AG04449 (cell line): ENCODE measurements at regions not wholly inside any gene's neighbourhood (a gene's known extent, or its start where the extent isn't known, plus 50 kb on each side); places are given as distances from the start of the nearest gene placed in this dataset.

Experiments
- CTCF ChIA-PET: fragments of 350-600 bp; formaldehyde crosslinking; extraction: SDS; loops from one replicate; lab custom pipeline; 2021; ENCODE audit warnings: antibody characterized with exemption; lab: Yijun Ruan, JAX
- POLR2A ChIA-PET: fragments of 400-600, 350-600 bp; formaldehyde crosslinking; extraction: SDS; loops from one replicate; lab custom pipeline; 2020; ENCODE audit warnings: antibody characterized with exemption, inconsistent platforms; lab: Yijun Ruan, JAX
- DNase-seq: peaks from one replicate; pipeline ENCODE4 v3.0.0-alpha.2; 2010; ENCODE audit warnings: low read depth, low spot score
- H3K4me3 ChIP-seq: 2 replicates; pipeline ENCODE4 v1.5.1; 2011; ENCODE audit warnings: low read depth, mild to moderate bottlenecking, control low read depth, low read length
- TF ChIP-seq, protein P1 (sequence below): IDR thresholded peaks from one replicate; pipeline ENCODE4 v1.5.1; 2011; ENCODE audit warnings: mild to moderate bottlenecking, moderate library complexity, low read length, control low read depth, inconsistent platforms; ENCODE audit not compliant: insufficient read depth; ENCODE audit errors: missing control alignments

DNA sequence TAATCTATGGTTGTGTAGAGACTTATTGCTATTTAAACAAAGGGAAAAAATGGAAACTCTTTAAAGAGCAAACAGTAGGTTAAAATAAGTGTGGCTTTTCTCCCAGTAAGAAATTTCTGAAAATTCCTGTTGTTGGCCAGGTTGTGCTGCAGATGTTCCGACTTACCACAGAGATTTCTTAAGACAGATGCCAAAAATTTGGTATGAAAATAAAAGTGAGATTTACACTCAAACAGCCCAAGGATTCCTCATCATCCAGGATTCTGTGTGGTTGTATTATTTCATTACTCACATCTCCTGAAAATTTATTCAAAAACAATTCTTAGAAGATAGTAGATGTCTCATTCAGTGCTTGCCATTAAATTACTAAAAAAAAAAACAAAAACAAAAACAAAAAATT is 296.7 kb upstream of the PTBP2 start:
- H3K4me3 ChIP-seq, result no peak overlapping the region
- ChIA-PET POLR2A (no interaction called here), CTCF (no interaction called here)
- DNase-seq, result no peak
- TF ChIP-seq, protein P1, sequence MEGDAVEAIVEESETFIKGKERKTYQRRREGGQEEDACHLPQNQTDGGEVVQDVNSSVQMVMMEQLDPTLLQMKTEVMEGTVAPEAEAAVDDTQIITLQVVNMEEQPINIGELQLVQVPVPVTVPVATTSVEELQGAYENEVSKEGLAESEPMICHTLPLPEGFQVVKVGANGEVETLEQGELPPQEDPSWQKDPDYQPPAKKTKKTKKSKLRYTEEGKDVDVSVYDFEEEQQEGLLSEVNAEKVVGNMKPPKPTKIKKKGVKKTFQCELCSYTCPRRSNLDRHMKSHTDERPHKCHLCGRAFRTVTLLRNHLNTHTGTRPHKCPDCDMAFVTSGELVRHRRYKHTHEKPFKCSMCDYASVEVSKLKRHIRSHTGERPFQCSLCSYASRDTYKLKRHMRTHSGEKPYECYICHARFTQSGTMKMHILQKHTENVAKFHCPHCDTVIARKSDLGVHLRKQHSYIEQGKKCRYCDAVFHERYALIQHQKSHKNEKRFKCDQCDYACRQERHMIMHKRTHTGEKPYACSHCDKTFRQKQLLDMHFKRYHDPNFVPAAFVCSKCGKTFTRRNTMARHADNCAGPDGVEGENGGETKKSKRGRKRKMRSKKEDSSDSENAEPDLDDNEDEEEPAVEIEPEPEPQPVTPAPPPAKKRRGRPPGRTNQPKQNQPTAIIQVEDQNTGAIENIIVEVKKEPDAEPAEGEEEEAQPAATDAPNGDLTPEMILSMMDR, result no peak

GRCh38 chr1:96425382-96426129 is 296.0 kb upstream of the PTBP2 start:
- no peak overlapping the region for H3K4me3 ChIP-seq
- DNase-seq, result no peak
- CTCF ChIA-PET, result no interaction called here
- TF ChIP-seq, protein P1, result no peak
- POLR2A ChIA-PET, result no interaction called here

DNA sequence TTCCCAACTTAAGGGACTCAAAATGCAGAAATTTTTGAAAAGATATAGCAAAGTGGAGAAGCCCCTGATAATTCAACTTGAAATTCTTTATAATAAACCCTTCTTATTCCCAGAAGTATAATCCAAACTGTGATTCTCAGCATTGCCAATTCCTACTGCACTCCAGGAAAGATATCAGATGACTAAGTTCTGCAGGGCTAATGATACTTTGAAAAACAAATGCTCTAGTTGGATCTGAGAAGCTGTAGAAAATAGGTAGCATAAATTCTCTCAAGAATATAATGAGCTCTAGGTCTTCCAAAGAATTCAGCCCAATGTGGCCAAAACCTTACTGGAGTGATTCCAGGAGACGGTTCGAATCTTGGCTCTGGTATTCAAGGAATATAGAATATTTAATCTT is 294.0 kb upstream of the PTBP2 start:
- TF ChIP-seq, protein P1, result no peak
- ChIA-PET POLR2A (no interaction called here), CTCF (no interaction called here)
- no peak for DNase-seq
- no peak overlapping the region for H3K4me3 ChIP-seq

GRCh38 chr1:96445302-96445701 is 276.3 kb upstream of the PTBP2 start:
- no peak overlapping the region for H3K4me3 ChIP-seq
- ChIA-PET CTCF (no interaction called here), POLR2A (no interaction called here)
- TF ChIP-seq, protein P1, result no peak
- no peak for DNase-seq

DNA sequence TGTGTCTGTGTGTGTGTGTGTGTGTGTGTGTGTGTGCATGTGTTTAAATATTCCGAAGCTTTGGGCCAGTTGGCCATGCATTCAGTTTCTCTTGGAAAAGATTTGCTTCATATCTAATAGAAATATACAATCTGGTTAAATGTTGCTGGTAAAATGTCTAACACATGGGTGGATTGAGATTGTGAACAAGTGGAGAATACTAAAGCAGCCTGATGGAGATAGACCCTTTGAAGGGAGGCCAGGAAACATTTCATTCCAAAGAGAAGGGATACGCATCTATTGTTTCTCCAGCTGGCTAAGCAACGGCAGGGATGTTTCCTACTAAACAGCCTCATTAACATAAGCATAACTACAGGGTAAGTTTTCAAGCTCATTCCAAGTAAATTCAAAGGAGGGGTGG is 257.5 kb upstream of the PTBP2 start:
- TF ChIP-seq, protein P1, result no peak
- H3K4me3 ChIP-seq, result no peak overlapping the region
- DNase-seq, result no peak
- POLR2A ChIA-PET, result no interaction called here
- CTCF ChIA-PET, result no interaction called here

DNA sequence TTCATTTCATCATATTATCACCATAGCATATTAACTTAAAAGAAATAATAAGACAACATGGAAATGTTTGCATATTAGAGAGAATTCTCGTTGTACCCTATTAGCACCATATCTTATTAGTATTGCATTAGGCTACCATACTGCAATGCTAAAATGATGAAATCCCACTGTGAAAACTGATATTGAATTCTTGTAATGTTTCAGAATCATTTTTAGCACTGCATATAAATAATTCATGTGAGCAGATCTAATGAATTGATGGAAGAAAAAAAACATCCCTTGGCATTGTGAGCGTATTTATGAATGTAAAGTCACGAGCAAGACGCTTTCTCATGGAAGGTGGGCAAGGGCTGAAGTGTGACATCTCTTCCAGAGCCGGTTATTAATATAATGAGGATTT is 257.1 kb upstream of the PTBP2 start:
- no peak overlapping the region for H3K4me3 ChIP-seq
- ChIA-PET CTCF (no interaction called here), POLR2A (no interaction called here)
- DNase-seq, result no peak
- TF ChIP-seq, protein P1, result no peak
